ENCODE measurements at regions not wholly inside any gene's neighbourhood (a gene's known extent, or its start where the extent isn't known, plus 50 kb on each side); places are given as distances from the start of the nearest gene placed in this dataset.

DNA sequence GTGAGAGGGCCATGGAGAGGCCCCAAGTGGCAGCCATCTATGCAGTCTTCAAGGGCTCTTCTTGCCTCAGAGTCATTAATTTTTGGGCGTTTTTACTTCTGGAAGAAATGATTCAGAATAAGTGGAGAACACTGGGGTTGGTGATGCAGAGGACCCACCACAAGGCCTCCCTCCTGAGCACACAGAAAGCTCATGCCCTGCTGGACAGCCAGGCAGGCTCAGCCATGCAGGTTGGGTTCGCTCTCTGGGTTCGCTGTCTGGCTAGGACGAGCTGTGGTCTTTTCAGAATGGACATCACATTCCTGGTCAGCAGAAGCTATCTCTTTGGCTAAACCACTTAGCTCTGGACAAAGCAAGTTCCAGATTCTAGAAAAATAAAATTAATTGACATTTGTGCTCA lies 480.8 kb downstream of the RPS24 start:
- BruUV-seq (replicated peaks): no TSS peak
- intact Hi-C loops (cut with micrococcal nuclease; ENCODE audit: unreplicated experiment): no loop called here
- DNase-seq (ENCODE audit: low spot score): no peak
- Histone ChIP-seq H3K27me3 (replicated peaks; ENCODE audit: insufficient read depth, low read depth, low read length, poor library complexity) (no peaks in the 10 kb centered on the region), H3K4me3 (ENCODE audit: low read depth, low read length, poor library complexity, severe bottlenecking) (no peak overlapping the region), H3K9me3 (ENCODE audit: low read depth, low read length, poor library complexity, severe bottlenecking) (no peaks in the 10 kb centered on the region), H3K4me1 (ENCODE audit: insufficient read depth, low read length, poor library complexity, severe bottlenecking) (no peaks in the 10 kb centered on the region), H3K36me3 (ENCODE audit: insufficient read depth, low read length, poor library complexity, severe bottlenecking) (no peaks in the 10 kb centered on the region), H3K27ac (ENCODE audit: low read depth, low read length, poor library complexity, severe bottlenecking) (no peak overlapping the region)
- CTCF ChIA-PET: no interaction called here
- TF ChIP-seq EZH2 (IDR thresholded peaks at IDR 0.05; ENCODE audit: borderline replicate concordance, low read depth, low read length, poor library complexity, severe bottlenecking) (no peak), CTCF (conservative IDR thresholded peaks at IDR 0.05; ENCODE audit: low read depth, low read length) (no peak)
- POLR2A ChIA-PET (ENCODE audit: low non-redundant PET): no interaction called here

DNA sequence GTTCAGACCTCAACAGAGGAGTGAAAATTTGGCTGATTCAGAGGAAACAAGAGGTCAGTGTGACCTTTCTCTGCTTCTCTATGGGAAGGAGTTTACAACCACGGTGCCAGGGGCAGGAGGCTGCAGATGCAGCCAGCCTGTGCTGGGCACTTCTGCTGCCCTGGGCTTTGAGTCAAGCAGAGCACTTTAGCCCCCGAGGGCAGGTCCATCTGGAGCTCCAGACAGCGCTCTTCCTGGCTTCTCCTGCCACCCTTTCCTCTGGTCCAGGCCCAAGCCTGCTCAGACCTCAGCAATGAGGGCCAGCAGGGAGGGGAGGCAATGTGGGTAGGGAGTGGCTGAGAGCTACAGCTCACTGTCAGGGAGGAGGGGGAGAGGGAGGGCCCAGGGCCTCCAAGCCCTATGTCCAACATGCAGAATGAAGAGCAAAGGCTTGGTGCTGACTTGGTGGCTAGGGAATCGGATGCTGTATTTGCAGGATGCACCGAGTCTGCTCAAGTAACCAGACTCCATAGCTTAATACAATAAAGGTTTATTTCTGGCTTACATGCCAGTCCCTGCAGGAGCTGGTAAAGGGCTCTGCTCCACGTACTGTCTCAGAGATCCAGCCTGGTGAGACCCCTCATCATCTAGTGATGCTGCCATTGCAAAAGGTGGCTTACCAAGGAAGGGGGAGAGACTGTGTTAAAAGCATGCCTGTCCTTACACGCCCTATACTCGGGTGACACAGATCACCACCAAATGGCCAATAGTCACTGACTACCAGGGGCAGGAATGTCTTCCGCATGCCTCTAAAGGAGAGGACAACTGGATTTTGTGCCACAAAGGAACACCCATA lies 481.6 kb downstream of the RPS24 start:
- no peak for DNase-seq (ENCODE audit: low spot score)
- intact Hi-C loops (cut with micrococcal nuclease; ENCODE audit: unreplicated experiment): no loop called here
- no TSS peak for BruUV-seq (replicated peaks)
- no peaks in the 10 kb centered on the region for H3K4me1 ChIP-seq (ENCODE audit: insufficient read depth, low read length, poor library complexity, severe bottlenecking)
- no peak overlapping the region for H3K27ac ChIP-seq (ENCODE audit: low read depth, low read length, poor library complexity, severe bottlenecking)
- H3K36me3 ChIP-seq (ENCODE audit: insufficient read depth, low read length, poor library complexity, severe bottlenecking): no peaks in the 10 kb centered on the region
- CTCF ChIA-PET: no interaction called here
- H3K27me3 ChIP-seq (replicated peaks; ENCODE audit: insufficient read depth, low read depth, low read length, poor library complexity): no peaks in the 10 kb centered on the region
- POLR2A ChIA-PET (ENCODE audit: low non-redundant PET): no interaction called here
- H3K9me3 ChIP-seq (ENCODE audit: low read depth, low read length, poor library complexity, severe bottlenecking): no peaks in the 10 kb centered on the region
- TF ChIP-seq CTCF (conservative IDR thresholded peaks at IDR 0.05; ENCODE audit: low read depth, low read length) (no peak), EZH2 (IDR thresholded peaks at IDR 0.05; ENCODE audit: borderline replicate concordance, low read depth, low read length, poor library complexity, severe bottlenecking) (no peak)
- H3K4me3 ChIP-seq (ENCODE audit: low read depth, low read length, poor library complexity, severe bottlenecking): no peak overlapping the region

GRCh38 chr10:78515873-78516153 lies 482.1 kb downstream of the RPS24 start:
- no peaks in the 10 kb centered on the region for H3K36me3 ChIP-seq (ENCODE audit: insufficient read depth, low read length, poor library complexity, severe bottlenecking)
- ChIA-PET POLR2A (ENCODE audit: low non-redundant PET) (no interaction called here), CTCF (no interaction called here)
- H3K27me3 ChIP-seq (replicated peaks; ENCODE audit: insufficient read depth, low read depth, low read length, poor library complexity): no peaks in the 10 kb centered on the region
- TF ChIP-seq CTCF (conservative IDR thresholded peaks at IDR 0.05; ENCODE audit: low read depth, low read length) (no peak), EZH2 (IDR thresholded peaks at IDR 0.05; ENCODE audit: borderline replicate concordance, low read depth, low read length, poor library complexity, severe bottlenecking) (no peak)
- no peaks in the 10 kb centered on the region for H3K4me1 ChIP-seq (ENCODE audit: insufficient read depth, low read length, poor library complexity, severe bottlenecking)
- no peaks in the 10 kb centered on the region for H3K9me3 ChIP-seq (ENCODE audit: low read depth, low read length, poor library complexity, severe bottlenecking)
- no peak overlapping the region for H3K4me3 ChIP-seq (ENCODE audit: low read depth, low read length, poor library complexity, severe bottlenecking)
- no peak overlapping the region for H3K27ac ChIP-seq (ENCODE audit: low read depth, low read length, poor library complexity, severe bottlenecking)
- intact Hi-C loops (cut with micrococcal nuclease; ENCODE audit: unreplicated experiment): no loop called here
- no TSS peak for BruUV-seq (replicated peaks)
- DNase-seq (ENCODE audit: low spot score): no peak
